ENCODE measurements at regions not wholly inside any gene's neighbourhood (a gene's known extent, or its start where the extent isn't known, plus 50 kb on each side); places are given as distances from the start of the nearest gene placed in this dataset.

DNA sequence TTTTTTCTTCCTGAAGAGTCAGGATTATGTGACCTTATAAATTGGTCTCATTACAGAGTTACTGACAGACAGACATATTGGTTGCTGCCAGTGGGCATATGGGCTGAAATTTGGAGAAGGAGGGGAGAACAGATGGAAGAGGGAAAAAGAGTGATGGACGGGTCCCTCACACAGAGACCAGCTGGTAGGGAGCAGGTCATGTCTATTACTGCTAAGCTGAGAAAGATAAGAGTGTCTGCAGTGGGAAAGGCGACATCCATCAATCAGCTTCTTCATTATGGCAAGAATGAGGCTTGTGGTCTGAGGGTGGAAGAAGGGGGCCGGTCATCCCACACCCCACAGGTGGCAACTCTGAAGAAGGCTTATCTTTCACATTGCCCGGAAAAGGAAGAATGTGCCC, 353.8 kb upstream of the RSPO3 start:
- DNase-seq = no peak

- no peak for DNase-seq
Observed at GRCh38 chr6:126766820-126767219, 351.7 kb upstream of the RSPO3 start.

DNA sequence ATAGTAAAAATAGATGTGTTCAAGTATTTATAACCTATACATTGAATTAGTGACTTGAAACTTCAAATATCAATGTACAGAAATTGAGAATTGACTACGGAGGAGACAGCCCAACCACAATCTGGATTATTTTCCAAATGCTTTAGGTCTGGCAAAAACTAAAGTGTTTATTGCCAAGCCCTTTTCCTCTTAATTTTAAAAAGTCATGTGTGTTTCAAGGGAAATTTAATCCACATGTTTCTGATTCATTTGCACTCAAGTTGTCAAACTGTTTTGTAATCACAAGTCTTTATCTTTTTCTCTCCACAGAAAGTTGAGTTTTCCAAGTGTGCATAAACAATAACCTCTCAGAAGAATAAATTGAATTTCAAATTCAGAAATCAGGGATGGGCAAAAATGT, 350.8 kb upstream of the RSPO3 start:
- no peak for DNase-seq

DNA sequence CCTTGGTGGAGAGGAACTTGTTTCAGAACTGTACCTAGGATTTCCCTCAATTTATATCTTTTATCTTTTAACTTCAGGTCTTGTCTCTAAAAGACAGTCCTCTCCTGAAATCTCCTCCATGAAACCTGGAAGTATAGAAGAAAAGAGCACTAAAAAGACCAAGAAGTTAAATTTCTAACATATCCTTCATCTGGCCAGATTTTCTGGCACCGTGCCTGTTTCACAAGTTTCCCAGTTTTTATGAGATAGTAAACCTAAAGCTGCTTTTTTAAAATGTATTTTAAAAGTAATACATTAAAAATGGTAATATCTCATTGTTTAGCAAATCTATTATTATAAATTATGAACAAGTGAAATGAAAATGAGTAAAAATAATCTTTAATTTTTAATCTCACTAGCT, 348.3 kb upstream of the RSPO3 start:
- no peak for DNase-seq

DNA sequence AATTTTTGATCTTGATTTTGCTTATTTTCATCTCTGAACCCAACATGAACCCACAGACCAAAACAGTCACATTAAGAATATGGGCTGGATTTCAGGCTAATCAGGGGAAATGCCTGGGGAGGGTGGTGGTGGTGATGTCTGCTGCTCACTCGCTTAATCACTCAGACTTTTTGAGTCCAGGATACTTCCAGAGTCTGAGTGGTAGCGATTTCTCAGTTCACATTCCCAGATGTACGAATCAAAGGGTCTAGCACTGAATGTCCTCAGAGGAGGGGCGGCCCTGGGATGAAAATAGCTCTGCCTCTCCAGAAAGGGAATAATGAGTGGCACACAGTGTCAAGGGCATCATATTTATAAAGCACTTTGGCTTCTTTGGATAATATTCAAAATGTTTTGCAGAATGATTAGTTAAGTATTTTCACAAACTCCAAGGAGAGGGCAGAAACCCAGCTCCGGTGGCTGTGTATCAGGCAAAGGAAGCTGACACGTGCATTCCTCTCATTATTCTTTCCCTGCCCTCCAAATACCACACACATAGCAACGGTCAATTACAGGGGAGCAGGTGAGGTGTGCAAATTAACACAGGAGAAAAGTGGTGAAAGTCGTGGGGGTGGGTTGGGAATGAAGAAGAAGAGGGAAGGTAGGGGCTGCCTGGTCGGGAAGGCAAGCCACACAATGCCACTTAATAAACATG, 345.2 kb upstream of the RSPO3 start:
- no peak for DNase-seq

DNA sequence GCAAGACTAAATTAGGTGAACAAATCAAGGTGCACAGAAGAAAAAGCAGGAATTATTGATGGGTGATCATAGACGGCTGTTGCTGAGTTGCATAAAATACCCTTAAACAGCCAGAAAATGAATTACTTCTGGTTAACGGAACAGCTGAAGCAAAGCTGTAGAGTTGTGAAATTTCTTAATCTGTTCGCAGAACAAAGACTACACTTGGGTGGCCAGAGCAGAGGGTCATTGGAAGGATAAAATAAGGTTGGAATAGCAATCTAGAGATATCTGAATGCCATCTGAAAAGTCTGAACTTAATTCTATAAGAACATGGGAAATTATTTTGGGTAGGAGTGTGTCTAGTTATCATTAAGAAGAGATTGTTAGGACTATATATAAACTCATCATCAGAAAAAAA, 339.1 kb upstream of the RSPO3 start:
- DNase-seq = no peak

- no peak for DNase-seq
Observed at GRCh38 chr6:126781582-126781981, 336.9 kb upstream of the RSPO3 start.

GRCh38 chr6:126784161-126784790, 334.2 kb upstream of the RSPO3 start:
- no peak for DNase-seq

DNA sequence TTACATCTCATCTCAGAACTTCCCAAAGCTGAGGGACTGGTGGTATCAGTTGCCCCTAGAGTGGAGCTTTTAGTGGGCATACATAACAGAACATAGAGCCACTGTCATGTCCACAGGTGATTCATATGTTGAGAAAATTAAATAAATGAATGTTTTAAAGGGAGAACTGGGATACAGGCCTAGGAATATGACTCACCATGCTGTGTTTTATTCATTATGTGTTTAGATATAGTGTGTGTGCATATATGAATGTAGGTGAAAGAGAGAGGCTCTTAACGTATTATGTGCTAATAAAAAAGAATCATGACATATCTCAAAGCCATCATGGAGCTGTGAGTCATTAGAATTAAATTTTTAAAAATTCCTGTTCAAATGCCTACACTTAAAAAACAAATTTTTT, 332.2 kb upstream of the RSPO3 start:
- no peak for DNase-seq

DNA sequence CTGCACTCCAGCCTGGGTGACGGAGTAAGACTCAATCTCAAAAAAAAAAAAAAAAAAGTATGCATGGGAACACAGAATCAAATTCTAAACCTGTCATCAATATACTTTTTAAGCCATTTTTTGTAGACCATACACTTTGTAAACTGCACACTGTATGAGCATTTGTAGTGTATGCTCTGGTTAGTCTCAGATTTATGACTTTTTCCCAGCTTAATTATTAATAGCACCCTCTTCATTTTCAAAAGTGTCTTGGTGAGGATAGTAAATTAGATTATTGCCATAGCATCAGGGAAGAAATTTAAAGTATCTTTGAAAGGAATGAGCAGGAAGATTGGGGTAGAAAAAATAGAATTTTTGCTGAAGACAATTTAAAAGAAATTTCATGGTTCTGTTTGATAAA, 330.8 kb upstream of the RSPO3 start:
- DNase-seq = no peak

GRCh38 chr6:126788861-126789365, 329.6 kb upstream of the RSPO3 start:
- DNase-seq = no peak

GRCh38 chr6:126792340-126793085, 326.0 kb upstream of the RSPO3 start:
- DNase-seq = no peak

DNA sequence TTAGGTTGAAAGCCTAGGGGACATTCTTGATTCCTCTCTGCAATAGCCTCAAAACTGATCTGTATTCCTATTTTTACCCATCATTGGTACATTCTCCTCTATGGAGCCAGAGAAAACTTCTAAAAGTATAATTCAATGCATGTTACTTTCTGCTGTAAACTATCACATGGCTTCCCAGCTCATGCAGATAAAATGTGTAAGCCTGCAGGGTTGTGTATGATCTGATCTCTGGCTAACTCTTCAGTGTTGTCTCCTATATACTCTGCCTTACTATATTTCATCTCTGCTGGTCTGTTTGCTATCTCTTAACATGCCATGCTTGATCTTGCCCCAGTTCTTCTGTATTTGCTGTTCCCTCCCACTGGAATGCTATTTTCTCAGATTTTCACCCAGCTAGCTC, 323.3 kb upstream of the RSPO3 start:
- no peak for DNase-seq

- DNase-seq = no peak
Observed at GRCh38 chr6:126797981-126798380, 320.5 kb upstream of the RSPO3 start.

DNA sequence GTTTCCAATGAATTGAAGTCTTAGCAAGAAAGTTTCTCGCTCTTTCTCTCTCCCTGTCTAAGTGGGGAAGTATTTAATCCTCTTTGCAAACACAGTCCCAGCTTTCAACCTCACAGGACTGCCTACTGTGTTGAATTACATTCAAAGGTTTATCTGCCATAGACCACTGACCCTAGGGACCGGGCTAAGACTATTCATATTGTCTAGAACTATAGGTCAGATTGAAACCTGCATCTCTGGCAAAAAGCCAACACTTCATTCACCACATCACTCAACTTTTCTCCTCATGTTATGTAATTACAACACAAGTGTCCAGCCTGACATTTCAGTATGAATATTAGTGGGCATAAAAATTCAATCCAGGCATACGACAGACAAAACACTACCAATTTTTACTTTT, 314.7 kb upstream of the RSPO3 start:
- no peak for DNase-seq

DNA sequence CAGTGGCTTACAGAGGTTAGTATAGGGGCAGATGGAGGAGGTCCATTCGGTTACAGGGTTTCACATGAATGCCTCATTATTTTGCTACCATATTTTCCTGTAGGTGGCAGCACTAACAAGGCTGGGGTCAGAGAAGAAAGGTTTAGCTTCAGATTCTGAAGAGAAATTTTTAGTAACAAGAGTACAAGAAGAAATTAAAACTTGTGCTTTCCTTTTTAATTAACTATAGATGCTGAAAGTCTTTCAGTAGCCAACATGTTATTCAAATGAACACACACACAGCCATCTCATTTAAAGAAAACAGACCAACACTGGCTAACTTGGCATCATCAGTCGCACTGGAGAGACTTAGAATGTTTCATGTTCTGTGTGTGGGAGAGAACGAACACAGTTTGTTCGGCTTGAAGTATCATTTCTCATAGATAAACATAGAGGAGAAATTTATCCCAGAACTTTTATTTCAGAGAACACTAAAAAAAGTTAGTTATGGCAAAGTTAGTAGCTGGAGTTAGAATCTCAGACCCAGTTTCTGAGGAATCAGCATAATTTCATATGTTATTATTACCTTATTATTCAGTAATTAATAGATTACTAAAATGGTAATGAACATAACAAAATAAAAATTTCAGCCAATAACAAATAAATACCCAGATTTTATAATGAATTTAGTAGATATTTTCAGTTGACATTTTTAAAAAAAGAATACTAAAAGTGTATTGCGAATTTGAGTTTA, 314.0 kb upstream of the RSPO3 start:
- peak; percentile 17 for DNase-seq

DNA sequence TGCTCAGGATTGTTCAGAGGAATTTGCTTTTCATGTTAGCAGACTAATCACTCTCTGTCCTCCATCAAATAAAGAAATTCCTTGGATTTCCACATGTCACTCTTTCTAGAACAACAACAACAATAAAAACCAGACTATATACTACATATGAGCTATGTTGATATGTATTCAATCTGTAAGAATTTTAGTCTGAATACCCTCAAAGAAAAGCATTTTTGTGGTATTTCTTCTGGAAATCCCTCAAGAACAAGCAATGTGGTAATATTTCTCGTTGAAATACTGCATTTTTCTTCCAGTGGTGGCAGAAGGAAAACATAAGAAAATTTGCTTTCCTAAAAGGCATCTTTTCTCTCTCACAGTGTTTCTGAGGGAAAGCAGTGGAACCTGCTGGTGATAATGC, 312.6 kb upstream of the RSPO3 start:
- DNase-seq = no peak

DNA sequence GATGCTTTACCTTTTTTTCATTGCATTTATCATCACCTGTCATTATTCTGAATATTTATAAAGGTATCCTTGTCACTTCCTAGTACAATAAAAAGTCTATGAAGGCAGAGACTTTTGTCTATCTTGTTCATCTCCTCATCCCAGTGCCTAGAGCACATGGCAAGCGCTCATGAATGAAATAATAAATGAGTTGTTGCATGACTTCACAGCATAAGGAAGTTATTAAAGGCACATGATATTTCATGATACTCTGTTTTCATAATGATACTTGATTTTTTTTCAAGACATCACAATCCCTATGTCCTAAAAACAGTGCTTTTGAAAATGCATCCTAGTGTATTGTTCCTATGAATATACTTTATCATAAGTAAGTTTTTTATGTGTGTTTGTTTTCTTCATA, 310.6 kb upstream of the RSPO3 start:
- no peak for DNase-seq

DNA sequence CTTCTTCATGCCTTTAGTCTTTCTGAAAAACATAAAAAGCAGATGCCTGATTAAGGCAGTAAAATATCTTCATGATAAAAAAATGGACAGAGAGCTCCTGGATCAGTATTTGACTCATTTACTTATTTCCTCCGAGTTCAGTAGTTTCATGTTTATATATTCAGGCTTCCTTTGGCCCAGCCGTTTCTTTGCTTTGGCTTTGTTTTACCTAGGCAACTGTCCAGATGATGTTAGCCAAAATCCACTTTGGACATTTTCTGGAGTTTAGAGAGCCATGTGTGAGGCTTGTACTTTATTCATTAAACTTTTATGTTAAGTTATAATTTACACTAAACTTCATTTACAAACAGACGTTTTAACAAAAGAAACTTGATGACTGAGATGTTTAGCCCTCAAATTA, 307.1 kb upstream of the RSPO3 start:
- DNase-seq = no peak

DNA sequence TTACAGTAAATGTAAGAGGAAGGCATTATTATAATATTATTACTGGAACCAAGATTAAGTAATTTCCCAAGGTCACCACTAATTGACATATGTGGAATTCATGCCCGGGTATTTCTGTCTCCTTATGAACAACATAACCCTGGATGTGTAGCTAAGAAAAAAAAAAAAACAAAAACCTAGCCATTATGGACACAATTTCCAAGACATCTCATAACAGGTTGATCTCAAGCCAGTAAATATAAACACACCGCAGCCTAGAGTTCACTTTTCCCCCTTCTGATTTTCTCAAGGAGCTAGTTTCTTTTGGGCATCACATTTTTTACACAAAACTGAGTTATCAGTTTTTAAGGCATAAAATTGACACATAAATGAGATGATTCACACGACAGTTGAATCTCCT, 306.5 kb upstream of the RSPO3 start:
- no peak for DNase-seq

- no peak for DNase-seq
Observed at GRCh38 chr6:126812651-126813050, 305.8 kb upstream of the RSPO3 start.

- DNase-seq = no peak
Observed at GRCh38 chr6:126820634-126821033, 297.8 kb upstream of the RSPO3 start.

DNA sequence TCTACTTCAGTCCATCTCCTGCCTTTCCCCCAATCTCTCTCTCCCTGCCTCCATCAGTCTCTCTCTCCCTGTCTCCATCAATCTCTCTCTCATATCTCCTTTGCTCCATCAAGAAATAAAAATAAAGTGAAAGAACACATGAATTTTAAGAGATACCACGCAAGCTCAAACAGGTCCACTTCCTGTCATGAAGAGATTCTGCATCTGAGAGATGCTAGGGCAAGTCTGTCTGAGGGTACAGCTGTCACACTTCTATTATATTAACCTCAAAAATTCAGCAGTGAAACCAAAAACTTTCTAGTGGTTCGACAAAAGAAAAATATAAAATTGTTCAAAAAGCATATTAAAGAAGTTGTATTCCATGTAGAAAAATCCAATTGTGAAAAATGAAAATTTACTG, 296.8 kb upstream of the RSPO3 start:
- DNase-seq = no peak

DNA sequence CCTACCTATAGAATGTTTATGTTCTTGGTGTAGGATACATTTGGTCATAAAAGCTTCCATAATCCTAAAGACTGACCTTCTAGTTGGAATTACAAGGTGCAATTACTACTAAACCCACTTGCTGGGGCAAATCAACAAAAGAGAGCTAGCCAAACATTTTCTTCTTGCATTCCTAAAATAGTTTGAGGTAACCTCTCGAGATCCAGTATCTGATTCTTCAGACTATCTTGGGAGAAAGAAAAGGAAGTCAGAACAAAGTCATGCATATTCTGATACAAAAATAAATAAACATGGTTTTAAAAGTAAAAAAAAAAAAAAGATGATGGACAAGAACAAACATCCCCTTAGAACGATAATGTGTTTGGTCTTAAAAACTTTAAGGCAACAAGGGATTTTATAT, 294.2 kb upstream of the RSPO3 start:
- no peak for DNase-seq

Data from NCI-H526 treated with DMSO at 0.1 percent for 48 hours (cell line).